ENCODE measurements at regions not wholly inside any gene's neighbourhood (a gene's known extent, or its start where the extent isn't known, plus 50 kb on each side); places are given as distances from the start of the nearest gene placed in this dataset.

DNA sequence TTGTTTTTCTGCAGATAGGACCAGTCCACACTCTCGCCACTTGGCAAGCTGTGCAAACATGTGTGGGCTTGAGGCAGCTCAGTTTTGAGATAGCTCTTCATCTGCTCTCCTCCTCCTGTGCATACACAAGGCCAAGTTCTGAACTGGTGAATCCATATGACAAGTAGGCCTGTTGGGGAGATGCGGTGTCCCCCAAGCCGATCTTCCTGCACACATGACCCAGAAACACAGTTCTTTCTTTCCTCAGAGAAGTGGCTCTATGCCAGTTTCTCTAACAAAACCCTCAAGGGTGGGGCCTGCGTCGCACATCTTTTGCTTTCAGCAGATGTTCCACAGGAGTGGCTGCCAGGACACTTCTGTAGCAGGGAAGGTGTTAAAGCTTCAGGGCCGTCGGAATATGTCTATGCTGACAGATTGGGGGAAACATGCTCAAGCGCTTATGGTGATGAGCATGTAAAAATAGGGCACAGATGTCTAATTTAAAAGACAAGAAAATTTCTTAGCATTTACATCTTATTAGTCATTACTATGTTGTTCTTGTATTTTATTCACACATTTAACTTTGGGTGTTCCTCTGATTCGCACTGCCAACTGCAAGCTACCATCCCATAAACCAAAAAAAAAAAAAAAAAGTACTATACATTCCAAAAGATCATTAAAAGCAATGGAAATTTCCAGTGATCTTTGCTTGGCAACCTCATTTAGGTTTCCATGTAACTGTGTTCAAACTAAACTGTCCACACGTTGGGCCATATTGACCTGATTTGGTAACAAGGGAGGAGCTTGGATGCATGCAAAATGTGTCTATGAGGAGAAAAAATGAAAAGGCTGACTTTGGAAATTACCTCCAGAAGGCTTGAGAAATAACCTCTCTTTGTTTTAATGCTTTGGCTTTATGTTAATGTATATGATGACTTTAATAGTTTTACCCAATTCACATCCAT lies 1055.5 kb upstream of the KLHL29 start:
- H3K4me3 ChIP-seq (ENCODE audit: low read depth, low read length): no peak overlapping the region
- H3K4me1 ChIP-seq (ENCODE audit: insufficient read depth): no peaks in the 10 kb centered on the region
- no peak overlapping the region for H3K27ac ChIP-seq (ENCODE audit: low read depth)
- H3K36me3 ChIP-seq (ENCODE audit: insufficient read depth): no peaks in the 10 kb centered on the region
- 60% methylated on average over 10 of the region's 10 CpGs for WGBS
- DNase-seq (ENCODE audit: extremely low spot score): no peak

DNA sequence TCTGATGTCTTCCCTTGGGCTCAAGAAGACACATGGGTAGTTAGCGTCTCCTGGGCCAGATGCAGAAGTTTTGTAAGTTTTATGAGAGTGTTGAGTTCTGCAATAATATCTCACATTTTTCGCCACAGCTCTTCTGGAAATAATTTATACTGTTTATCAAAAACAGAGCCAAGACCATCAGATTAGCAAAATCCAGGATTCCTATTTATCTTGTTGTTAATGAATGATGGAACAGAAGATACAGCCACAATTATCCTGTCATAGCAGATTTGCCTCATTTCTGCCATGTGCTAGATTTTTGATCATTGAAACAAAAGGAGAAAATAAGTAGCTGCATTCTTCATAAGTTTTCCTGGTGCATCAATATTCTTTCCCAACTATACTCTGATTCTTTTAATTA lies 1048.6 kb upstream of the KLHL29 start:
- 62% methylated on average over 2 of the region's 2 CpGs for WGBS
- no peak overlapping the region for H3K4me3 ChIP-seq (ENCODE audit: low read depth, low read length)
- no peak for DNase-seq (ENCODE audit: extremely low spot score)
- H3K36me3 ChIP-seq (ENCODE audit: insufficient read depth): no peaks in the 10 kb centered on the region
- H3K4me1 ChIP-seq (ENCODE audit: insufficient read depth): no peaks in the 10 kb centered on the region
- no peak overlapping the region for H3K27ac ChIP-seq (ENCODE audit: low read depth)

DNA sequence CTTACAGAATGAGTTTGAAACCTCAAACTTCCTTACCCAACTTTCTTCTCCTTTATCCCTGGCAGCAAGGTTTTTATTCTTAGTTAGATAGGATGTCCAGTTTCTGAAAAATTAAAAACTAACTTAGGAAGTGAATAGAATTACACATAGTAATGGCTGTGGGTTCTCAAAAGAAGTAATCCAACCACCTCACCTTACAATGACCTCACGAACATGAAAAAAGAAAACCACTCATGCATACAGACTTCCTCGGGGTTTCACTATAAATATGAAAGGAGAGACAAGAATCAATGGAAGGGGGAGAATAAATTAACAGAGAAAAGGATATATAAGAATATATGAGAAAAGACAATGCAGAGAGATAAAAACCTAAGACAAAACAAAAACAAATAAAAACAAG lies 1044.3 kb upstream of the KLHL29 start:
- no peak for DNase-seq (ENCODE audit: extremely low spot score)
- Histone ChIP-seq H3K4me3 (ENCODE audit: low read depth, low read length) (no peak overlapping the region), H3K4me1 (ENCODE audit: insufficient read depth) (no peaks in the 10 kb centered on the region), H3K27ac (ENCODE audit: low read depth) (no peak overlapping the region), H3K36me3 (ENCODE audit: insufficient read depth) (no peaks in the 10 kb centered on the region)
- WGBS: 84% methylated on average over 2 of the region's 2 CpGs

DNA sequence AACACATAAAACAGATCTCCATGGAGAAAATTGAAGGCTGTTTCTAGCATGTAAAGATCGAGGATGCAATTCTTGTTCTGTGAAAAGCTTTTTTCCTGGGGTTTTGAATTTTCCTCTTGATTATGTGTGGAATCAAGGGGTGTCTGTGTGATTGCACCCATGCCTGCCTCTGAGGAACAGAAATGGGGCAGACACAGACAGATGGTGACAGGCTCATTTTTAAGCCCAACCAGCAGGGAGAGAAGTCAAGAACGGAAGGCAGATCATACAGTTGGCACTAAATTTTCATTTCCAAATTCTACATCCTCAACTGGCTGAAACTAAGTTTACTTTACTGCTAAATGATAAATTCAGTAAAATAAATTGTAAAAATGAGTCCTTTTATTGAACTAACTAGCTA lies 1037.7 kb upstream of the KLHL29 start:
- 81% methylated on average over 2 of the region's 2 CpGs for WGBS
- Histone ChIP-seq H3K36me3 (ENCODE audit: insufficient read depth) (no peaks in the 10 kb centered on the region), H3K4me1 (ENCODE audit: insufficient read depth) (no peaks in the 10 kb centered on the region), H3K4me3 (ENCODE audit: low read depth, low read length) (no peak overlapping the region), H3K27ac (ENCODE audit: low read depth) (no peak overlapping the region)
- no peak for DNase-seq (ENCODE audit: extremely low spot score)

DNA sequence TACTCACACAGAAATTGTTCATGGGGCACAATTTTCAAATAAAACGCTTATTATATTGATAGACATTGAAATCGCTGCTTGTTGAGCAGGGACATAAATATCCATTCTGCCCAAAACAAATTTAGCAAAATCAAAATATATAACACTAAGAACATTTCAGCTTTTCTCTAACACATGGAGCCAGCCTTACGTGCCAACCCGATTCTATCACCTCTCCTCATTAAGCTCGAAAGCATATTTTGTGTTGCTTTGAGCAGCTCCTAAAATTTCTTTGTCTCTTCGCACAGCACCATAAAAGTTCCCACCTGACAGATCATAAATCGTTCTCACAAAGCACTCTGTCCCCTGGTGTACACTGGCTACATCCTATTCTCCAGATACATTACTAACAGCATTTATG lies 1034.4 kb upstream of the KLHL29 start:
- 85% methylated on average over 7 of the region's 7 CpGs for WGBS
- Histone ChIP-seq H3K36me3 (ENCODE audit: insufficient read depth) (no peaks in the 10 kb centered on the region), H3K27ac (ENCODE audit: low read depth) (no peak overlapping the region), H3K4me1 (ENCODE audit: insufficient read depth) (no peaks in the 10 kb centered on the region), H3K4me3 (ENCODE audit: low read depth, low read length) (no peak overlapping the region)
- DNase-seq (ENCODE audit: extremely low spot score): no peak

DNA sequence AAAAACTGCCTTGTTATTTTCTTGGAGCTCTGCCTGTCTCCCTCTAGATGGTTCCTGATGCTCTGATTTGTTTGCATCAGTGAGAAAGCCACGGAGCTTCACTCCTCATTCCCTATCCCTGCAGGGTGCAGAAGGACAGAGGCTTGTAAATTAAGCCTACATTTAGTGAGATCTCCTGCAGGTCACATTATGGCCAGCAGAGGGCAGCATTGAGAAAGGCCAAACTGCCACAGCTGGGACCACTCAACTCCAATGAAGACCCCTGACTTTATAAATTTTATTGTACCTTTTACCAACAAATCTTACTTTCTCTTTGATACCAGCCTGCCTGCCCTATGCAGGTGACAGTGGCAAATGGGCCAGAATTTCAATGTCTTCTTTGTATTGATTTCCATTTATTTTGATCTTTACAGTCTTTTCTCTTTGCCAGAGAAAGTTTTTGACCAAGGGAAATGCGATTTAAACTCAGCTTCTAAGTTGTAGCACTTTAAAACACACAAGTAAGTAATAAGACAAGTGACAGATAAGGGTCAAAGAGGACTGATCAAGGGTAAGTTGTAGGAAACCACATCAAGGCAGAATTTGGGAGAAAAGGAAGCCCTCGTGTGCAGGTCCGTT lies 1029.1 kb upstream of the KLHL29 start:
- DNase-seq (ENCODE audit: extremely low spot score): no peak
- Histone ChIP-seq H3K36me3 (ENCODE audit: insufficient read depth) (no peaks in the 10 kb centered on the region), H3K4me3 (ENCODE audit: low read depth, low read length) (no peak overlapping the region), H3K4me1 (ENCODE audit: insufficient read depth) (no peaks in the 10 kb centered on the region), H3K27ac (ENCODE audit: low read depth) (no peak overlapping the region)
- 68% methylated on average over 4 of the region's 4 CpGs for WGBS

DNA sequence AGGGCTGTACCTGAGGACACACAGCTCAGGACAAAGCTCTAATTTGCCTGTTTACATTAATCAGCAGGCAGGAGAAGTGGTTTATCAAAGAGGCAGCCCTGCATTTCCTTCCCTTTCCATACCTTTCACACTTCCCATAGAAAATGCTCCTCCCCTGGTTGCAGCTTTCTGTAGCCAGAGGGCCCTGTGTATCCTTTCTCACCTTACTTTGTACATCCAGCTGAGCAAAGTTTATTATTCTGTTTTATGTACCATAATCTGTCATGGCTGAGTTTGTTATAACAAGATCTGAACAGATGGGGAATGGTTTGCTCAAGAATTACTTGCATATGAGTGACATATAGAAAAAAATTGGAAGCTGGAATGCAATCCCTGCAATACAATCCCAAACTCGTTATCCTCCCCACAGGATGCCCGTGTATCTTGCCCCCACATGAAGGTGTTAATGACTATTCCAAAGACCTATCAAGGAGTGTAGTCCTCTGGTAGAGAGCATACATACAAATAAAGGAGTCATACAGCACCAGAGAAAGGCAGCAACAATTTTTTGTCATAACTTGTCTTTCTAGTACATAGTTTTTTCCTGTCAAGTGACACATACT lies 1025.8 kb upstream of the KLHL29 start:
- Histone ChIP-seq H3K4me1 (ENCODE audit: insufficient read depth) (no peaks in the 10 kb centered on the region), H3K36me3 (ENCODE audit: insufficient read depth) (no peaks in the 10 kb centered on the region), H3K27ac (ENCODE audit: low read depth) (no peak overlapping the region), H3K4me3 (ENCODE audit: low read depth, low read length) (no peak overlapping the region)
- 40% methylated on average over 2 of the region's 2 CpGs for WGBS
- DNase-seq (ENCODE audit: extremely low spot score): no peak

DNA sequence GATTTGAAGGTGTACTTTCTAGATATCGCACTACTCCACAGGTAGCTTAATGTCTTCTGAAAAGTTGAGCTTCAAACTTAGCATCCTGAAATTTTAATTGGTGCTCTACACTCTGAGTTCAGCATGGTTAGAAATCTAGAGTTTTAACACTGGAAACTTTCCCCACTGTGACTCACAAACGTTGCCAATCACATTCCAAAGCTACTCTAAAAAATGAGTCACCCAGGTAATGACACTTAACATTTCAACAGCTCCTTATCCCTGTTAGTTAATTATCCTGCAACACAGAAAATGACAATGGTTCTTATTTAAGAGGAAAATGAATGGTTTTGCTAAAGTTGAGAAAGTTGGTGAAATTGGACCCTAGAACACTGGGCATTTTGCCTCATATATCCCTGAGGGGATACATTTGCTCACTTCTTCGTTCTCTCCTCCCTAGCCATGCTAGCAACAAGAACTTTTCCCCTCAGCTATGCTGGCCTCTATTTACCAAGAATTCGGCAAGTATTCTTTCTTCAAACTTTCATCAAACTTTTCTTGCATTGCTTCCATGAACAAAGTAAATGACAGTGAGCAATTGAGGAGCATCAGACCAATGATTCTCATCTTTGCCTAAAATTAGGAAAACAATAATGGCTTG lies 1024.1 kb upstream of the KLHL29 start:
- Histone ChIP-seq H3K4me3 (ENCODE audit: low read depth, low read length) (no peak overlapping the region), H3K4me1 (ENCODE audit: insufficient read depth) (no peaks in the 10 kb centered on the region), H3K27ac (ENCODE audit: low read depth) (no peak overlapping the region), H3K36me3 (ENCODE audit: insufficient read depth) (no peaks in the 10 kb centered on the region)
- WGBS: 78% methylated on average over 4 of the region's 4 CpGs
- no peak for DNase-seq (ENCODE audit: extremely low spot score)

DNA sequence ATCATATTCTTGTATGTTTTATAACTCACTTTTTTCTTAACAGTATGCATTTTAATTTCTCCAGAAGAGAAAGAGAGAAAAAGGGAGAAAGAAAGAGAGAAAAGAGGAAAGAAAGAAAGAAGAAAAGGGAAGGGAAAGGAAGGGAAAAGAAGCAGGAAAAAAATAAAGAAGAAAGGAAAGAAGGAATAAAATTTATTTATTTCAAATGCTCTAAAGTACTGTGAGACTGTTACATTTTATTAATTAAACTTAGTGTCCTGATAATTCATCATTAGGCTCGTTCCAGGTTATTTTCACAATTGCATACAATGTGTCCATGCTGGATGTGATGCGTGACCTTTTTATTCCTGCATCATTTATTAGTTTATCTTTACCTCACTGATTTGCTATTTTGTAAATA lies 1023.4 kb upstream of the KLHL29 start:
- Histone ChIP-seq H3K36me3 (ENCODE audit: insufficient read depth) (no peaks in the 10 kb centered on the region), H3K4me3 (ENCODE audit: low read depth, low read length) (no peak overlapping the region), H3K27ac (ENCODE audit: low read depth) (no peak overlapping the region), H3K4me1 (ENCODE audit: insufficient read depth) (no peaks in the 10 kb centered on the region)
- no peak for DNase-seq (ENCODE audit: extremely low spot score)
- WGBS: 93% methylated on average over 2 of the region's 2 CpGs

DNA sequence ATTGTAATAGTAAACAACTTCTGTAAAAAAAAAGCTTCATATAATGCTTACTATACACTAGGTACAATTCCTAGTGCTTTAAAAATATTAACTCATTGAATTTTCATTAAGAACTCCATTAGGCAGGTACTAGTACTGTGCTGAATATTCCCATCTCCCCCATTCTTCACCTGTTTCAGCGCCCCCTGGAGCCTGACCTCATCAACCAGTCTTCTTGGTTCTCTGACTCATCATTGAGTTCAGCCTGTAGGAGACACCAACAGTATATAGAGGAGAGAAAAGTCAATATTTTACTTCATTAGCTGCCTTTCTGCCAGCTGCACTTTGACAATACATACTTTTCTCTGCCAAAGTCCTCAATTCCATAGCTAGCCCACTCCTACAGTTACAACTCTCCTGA lies 1009.9 kb upstream of the KLHL29 start:
- 10% methylated on average over 1 of the region's 1 CpG for WGBS
- Histone ChIP-seq H3K4me3 (ENCODE audit: low read depth, low read length) (no peak overlapping the region), H3K36me3 (ENCODE audit: insufficient read depth) (no peaks in the 10 kb centered on the region), H3K27ac (ENCODE audit: low read depth) (no peak overlapping the region), H3K4me1 (ENCODE audit: insufficient read depth) (no peaks in the 10 kb centered on the region)
- no peak for DNase-seq (ENCODE audit: extremely low spot score)

DNA sequence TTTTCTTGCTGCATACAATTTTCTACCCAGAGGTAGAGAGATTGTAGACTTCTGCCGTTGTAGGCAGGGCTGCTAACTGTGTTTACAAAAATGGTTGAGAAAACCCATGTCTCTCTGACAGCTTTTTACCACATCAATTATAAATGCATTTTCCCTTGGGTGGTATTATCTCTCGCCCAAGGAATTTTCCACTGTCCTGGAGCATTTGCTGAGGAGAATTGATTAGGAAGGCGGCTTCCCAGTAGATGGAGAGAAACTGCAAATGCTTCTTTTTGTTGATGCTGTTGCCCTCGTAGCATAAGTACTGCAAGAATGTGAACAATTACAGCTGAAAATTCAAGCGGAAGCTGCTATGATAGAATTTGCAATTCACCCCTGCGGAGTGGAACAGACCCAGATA lies 1007.7 kb upstream of the KLHL29 start:
- no peak for DNase-seq (ENCODE audit: extremely low spot score)
- Histone ChIP-seq H3K36me3 (ENCODE audit: insufficient read depth) (no peaks in the 10 kb centered on the region), H3K4me1 (ENCODE audit: insufficient read depth) (no peaks in the 10 kb centered on the region), H3K4me3 (ENCODE audit: low read depth, low read length) (no peak overlapping the region), H3K27ac (ENCODE audit: low read depth) (no peak overlapping the region)
- WGBS: 47% methylated on average over 6 of the region's 6 CpGs

DNA sequence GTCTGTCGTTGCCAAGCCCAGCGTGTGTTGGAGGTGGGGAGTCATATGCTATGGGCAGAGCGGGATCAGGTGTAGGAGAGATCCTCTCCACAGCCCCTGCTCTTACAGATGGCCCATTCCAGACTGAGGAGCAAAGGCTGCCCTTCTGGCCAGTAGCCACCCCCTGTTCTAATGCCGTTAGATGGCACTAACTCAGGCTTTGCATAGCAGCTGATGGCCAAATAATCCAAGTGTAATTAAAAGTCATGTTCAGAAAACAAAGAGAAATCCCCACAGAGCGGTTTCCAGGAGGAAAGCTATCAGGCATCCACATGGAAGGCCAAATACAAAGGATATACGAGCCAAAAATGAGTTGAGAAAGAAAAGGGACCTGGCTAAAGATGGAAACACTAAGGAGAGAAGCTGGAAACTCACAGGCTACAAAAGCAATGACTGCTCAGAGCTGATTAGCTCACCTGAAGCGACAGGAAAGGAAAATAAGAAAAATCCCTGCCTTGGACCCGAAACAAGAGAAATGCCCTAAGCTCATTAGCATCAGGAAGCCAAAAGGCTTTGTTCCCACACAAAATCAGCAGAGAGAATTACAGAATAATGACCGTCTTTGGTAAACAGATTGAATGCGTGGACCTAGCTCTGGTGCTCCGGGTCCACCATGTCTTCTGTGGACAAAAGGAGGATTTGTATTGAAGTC lies 1002.4 kb upstream of the KLHL29 start:
- Histone ChIP-seq H3K27ac (ENCODE audit: low read depth) (no peak overlapping the region), H3K36me3 (ENCODE audit: insufficient read depth) (no peaks in the 10 kb centered on the region), H3K4me1 (ENCODE audit: insufficient read depth) (no peaks in the 10 kb centered on the region), H3K4me3 (ENCODE audit: low read depth, low read length) (no peak overlapping the region)
- 79% methylated on average over 11 of the region's 11 CpGs for WGBS
- DNase-seq (ENCODE audit: extremely low spot score): no peak

DNA sequence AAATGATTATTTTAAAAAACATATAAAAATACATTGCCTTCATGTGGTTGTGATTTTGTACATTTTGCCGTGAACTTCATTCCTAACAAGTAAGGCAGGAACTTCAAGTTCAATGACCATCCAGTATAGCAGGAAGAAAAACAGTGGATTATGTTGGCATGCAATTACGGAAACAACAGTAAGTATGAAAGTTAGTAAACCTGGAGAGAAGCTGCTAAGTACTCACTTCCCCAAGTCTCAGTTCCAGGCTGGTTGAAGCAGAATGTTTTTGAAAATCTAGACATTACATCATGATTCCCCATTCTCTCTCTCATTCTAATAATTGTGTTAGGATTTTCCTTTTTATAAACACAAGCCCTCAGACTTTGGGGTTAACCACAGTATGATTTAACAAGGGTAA lies 987.1 kb upstream of the KLHL29 start:
- WGBS: 72% methylated on average over 2 of the region's 2 CpGs
- no peaks in the 10 kb centered on the region for H3K36me3 ChIP-seq (ENCODE audit: insufficient read depth)
- H3K4me3 ChIP-seq (ENCODE audit: low read depth, low read length): no peak overlapping the region
- H3K4me1 ChIP-seq (ENCODE audit: insufficient read depth): no peaks in the 10 kb centered on the region
- DNase-seq (ENCODE audit: extremely low spot score): no peak
- no peak overlapping the region for H3K27ac ChIP-seq (ENCODE audit: low read depth)

Measured in urinary bladder (tissue), 3 donors.